Urinary bladder (tissue), 3 donors: ENCODE measurements at regions not wholly inside any gene's neighbourhood (a gene's known extent, or its start where the extent isn't known, plus 50 kb on each side); places are given as distances from the start of the nearest gene placed in this dataset.
"Not testable (repeated sequence)": the region's sequence is repeated elsewhere in the genome, so short reads cannot be mapped to it uniquely, and the experiment has no call there.

Experiments used
- DNase-seq: peaks from one replicate; pipeline ENCODE4 v3.0.0-alpha.2; 2015; ENCODE audit errors: extremely low spot score
- H3K27ac ChIP-seq: one replicate; pipeline ENCODE4 v1.5.1; 2013; ENCODE audit warnings: low read depth, mild to moderate bottlenecking, moderate library complexity
- H3K36me3 ChIP-seq: one replicate; pipeline ENCODE4 v1.6.1; 2013; ENCODE audit warnings: mild to moderate bottlenecking, moderate library complexity; ENCODE audit not compliant: insufficient read depth
- H3K4me1 ChIP-seq: one replicate; pipeline ENCODE4 v1.6.1; 2013; ENCODE audit warnings: mild to moderate bottlenecking, moderate library complexity; ENCODE audit not compliant: insufficient read depth
- H3K4me3 ChIP-seq: one replicate; pipeline ENCODE4 v1.5.1; 2013; ENCODE audit warnings: low read depth, low read length
- WGBS: extraction: QIAGEN DNeasy Blood & Tissue Kit; methylation state at CpG from one replicate; pipeline ENCODE4 v1.1.7; 2013; 5-methylcytosine and 5-hydroxymethylcytosine counted together
- donor health status: healthy with polysubstance abuse.
- donor health status: healthy.

GRCh38 chr1:65577982-65578381 is 157.5 kb downstream of the LEPR start:
- H3K4me1 ChIP-seq, DNase-seq, H3K4me3 ChIP-seq, H3K36me3 ChIP-seq, H3K27ac ChIP-seq: not testable (repeated sequence)
- 94% methylated on average over 3 of the region's 3 CpGs for WGBS

- Histone ChIP-seq H3K27ac (no peak overlapping the region), H3K4me1 (no peaks in the 10 kb centered on the region), H3K36me3 (no peaks in the 10 kb centered on the region), H3K4me3 (no peak overlapping the region)
- no peak for DNase-seq
- 75% methylated on average over 2 of the region's 2 CpGs for WGBS
Observed at GRCh38 chr1:65581119-65581518, 160.7 kb downstream of the LEPR start.

- 93% methylated on average over 2 of the region's 2 CpGs for WGBS
Observed at GRCh38 chr1:65584399-65584798, 163.9 kb downstream of the LEPR start.

DNA sequence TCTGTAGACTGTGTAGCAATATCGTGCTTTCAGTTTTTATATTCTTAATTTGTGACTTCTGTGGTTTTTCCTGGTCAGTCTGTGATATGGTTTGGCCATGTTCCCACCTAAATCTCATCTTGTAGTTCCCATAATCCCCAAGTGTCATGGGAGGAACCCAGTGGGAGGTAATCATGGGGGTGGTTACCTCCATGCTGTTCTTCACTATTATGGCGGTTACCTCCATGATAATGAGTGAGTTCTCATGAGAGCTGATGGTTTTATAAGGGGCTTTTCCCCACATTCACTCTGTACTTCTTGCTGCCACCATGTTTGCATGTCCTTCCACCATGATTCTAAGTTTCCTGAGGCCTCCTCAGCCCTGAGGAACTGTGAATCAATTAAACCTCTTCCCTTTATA is 169.8 kb downstream of the LEPR start:
- no peak overlapping the region for H3K4me3 ChIP-seq
- no peaks in the 10 kb centered on the region for H3K4me1 ChIP-seq
- no peak overlapping the region for H3K27ac ChIP-seq
- 97% methylated on average over 2 of the region's 2 CpGs for WGBS
- DNase-seq = no peak
- no peaks in the 10 kb centered on the region for H3K36me3 ChIP-seq

More at GRCh38 chr1:65584399-65584798, 163.9 kb downstream of the LEPR start:
- Histone ChIP-seq H3K4me1 (no peaks in the 10 kb centered on the region), H3K27ac (no peak overlapping the region), H3K4me3 (no peak overlapping the region), H3K36me3 (no peaks in the 10 kb centered on the region)
- no peak for DNase-seq

- H3K4me1 ChIP-seq = no peaks in the 10 kb centered on the region
- no peak overlapping the region for H3K27ac ChIP-seq
- 88% methylated on average over 2 of the region's 2 CpGs for WGBS
- H3K36me3 ChIP-seq = no peaks in the 10 kb centered on the region
- no peak for DNase-seq
- no peak overlapping the region for H3K4me3 ChIP-seq
Observed at GRCh38 chr1:65593516-65593915, 173.0 kb downstream of the LEPR start.

DNA sequence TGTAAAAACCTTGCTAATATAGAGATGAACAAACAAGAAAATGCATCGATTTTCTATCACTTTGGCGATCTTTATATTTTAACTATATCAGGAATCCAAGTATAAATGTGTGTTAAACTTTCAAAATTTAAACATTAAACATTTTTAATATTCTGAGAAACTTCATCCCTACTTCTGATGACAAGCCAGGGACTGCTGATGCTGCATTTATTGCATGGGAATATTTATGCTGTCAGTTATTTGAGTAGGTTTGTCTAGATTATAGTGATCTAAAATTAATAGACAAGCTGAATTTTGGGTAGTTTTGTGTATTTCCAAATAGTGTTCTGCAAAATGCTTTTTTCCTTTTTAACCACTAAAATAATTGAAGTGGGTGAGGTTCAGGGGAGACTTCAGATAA is 175.3 kb downstream of the LEPR start:
- Histone ChIP-seq H3K36me3 (no peaks in the 10 kb centered on the region), H3K4me3 (no peak overlapping the region), H3K4me1 (no peaks in the 10 kb centered on the region), H3K27ac (no peak overlapping the region)
- 96% methylated on average over 2 of the region's 2 CpGs for WGBS
- no peak for DNase-seq

GRCh38 chr1:65596768-65597167 is 176.3 kb downstream of the LEPR start:
- 99% methylated on average over 2 of the region's 2 CpGs for WGBS
- H3K36me3 ChIP-seq = no peaks in the 10 kb centered on the region
- DNase-seq = no peak
- no peak overlapping the region for H3K4me3 ChIP-seq
- H3K27ac ChIP-seq = no peak overlapping the region
- H3K4me1 ChIP-seq = no peaks in the 10 kb centered on the region

- Histone ChIP-seq H3K27ac (no peak overlapping the region), H3K4me3 (no peak overlapping the region), H3K36me3 (no peaks in the 10 kb centered on the region), H3K4me1 (no peaks in the 10 kb centered on the region)
- 81% methylated on average over 1 of the region's 1 CpG for WGBS
- DNase-seq = no peak
Observed at GRCh38 chr1:65605621-65606020, 185.2 kb downstream of the LEPR start.

DNA sequence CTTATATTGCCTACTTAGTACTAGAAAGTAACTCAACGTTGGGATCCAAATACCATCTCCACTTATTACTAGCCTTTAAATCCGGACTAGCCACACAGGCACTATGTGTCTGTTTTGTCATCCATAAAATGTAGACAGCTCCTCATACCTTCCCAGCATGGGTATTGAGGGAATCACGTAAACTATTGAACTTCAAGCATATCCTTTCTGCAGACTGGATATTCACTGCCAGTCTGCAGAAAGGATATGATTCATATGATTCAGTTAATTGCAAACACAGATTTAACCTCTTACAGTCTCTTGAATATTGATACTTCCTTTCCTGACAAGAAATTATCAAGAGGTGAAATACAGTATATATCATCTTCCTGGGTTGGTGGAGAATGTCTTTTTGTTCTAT is 186.0 kb downstream of the LEPR start:
- 64% methylated on average over 3 of the region's 3 CpGs for WGBS
- H3K4me3 ChIP-seq = no peak overlapping the region
- no peaks in the 10 kb centered on the region for H3K36me3 ChIP-seq

GRCh38 chr1:65613884-65614283 is 178.8 kb upstream of the PDE4B start:
- 98% methylated on average over 2 of the region's 2 CpGs for WGBS
- Histone ChIP-seq H3K4me1 (no peaks in the 10 kb centered on the region), H3K27ac (no peak overlapping the region), H3K4me3 (no peak overlapping the region), H3K36me3 (no peaks in the 10 kb centered on the region)
- no peak for DNase-seq

More for the DNA sequence above, 186.0 kb downstream of the LEPR start:
- no peak overlapping the region for H3K27ac ChIP-seq
- DNase-seq = no peak
- no peaks in the 10 kb centered on the region for H3K4me1 ChIP-seq

- WGBS = 37% methylated on average over 2 of the region's 2 CpGs
- DNase-seq = no peak
Observed at GRCh38 chr1:65615859-65616258, 176.8 kb upstream of the PDE4B start.

DNA sequence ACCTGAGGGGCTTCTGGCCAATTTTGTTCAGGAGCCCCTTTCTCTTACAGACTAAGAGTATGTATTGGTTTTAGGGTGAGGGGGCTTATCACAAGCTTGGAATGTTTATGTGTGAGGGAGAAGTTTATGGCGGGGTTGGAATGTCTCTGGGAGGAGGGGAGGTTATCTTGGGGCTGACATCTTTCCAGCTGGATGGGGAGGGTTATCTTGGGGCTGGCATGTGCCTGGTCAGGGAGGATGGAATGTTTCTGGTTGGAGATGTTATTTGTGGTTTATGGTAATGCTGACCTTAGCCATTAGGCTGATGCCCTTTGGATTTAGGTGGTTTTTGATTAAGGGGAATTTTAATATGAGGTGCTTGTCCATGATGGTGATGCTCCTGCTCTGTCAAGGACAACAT is 171.0 kb upstream of the PDE4B start:
- WGBS = 36% methylated on average over 1 of the region's 1 CpG
- H3K4me1 ChIP-seq = not testable (repeated sequence)

More at GRCh38 chr1:65615859-65616258, 176.8 kb upstream of the PDE4B start:
- H3K27ac ChIP-seq = no peak overlapping the region
- H3K4me3 ChIP-seq = no peak overlapping the region
- no peaks in the 10 kb centered on the region for H3K4me1 ChIP-seq
- H3K36me3 ChIP-seq = no peaks in the 10 kb centered on the region

GRCh38 chr1:65623895-65624294 is 168.8 kb upstream of the PDE4B start:
- 96% methylated on average over 1 of the region's 1 CpG for WGBS

More for the DNA sequence above, 171.0 kb upstream of the PDE4B start:
- not testable (repeated sequence) for H3K27ac ChIP-seq, DNase-seq, H3K4me3 ChIP-seq, H3K36me3 ChIP-seq

DNA sequence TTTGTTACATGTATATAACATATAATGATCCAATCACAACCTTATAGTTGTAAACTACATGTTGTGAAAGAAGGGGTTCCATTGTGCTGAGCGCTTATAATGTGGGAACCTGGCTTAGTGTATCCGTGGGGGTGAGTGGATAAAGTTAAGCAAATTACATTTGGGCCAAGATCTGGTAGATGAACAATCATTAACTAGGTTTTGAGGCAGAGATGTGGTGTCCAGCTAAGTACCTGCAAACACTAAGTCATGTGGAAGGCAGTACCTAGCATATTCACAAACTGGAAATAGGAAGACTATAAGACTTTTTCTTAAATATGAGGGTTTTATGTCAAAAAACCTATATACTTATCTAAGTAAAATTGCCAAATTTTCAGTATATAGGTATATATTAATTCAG is 167.2 kb upstream of the PDE4B start:
- Histone ChIP-seq H3K4me3 (no peak overlapping the region), H3K27ac (peak overlapping the region; percentile 23), H3K36me3 (no peaks in the 10 kb centered on the region), H3K4me1 (no peaks in the 10 kb centered on the region)
- DNase-seq = no peak
- WGBS = 86% methylated on average over 2 of the region's 2 CpGs

More at GRCh38 chr1:65623895-65624294, 168.8 kb upstream of the PDE4B start:
- Histone ChIP-seq H3K4me3 (no peak overlapping the region), H3K4me1 (no peaks in the 10 kb centered on the region), H3K36me3 (no peaks in the 10 kb centered on the region), H3K27ac (no peak overlapping the region)
- no peak for DNase-seq

GRCh38 chr1:65626003-65626402 is 166.7 kb upstream of the PDE4B start:
- 96% methylated on average over 3 of the region's 3 CpGs for WGBS
- Histone ChIP-seq H3K4me3 (no peak overlapping the region), H3K36me3 (no peaks in the 10 kb centered on the region), H3K4me1 (no peaks in the 10 kb centered on the region), H3K27ac (no peak overlapping the region)
- no peak for DNase-seq
